Effector memory CD8-positive, alpha-beta T cell (primary cell): ENCODE measurements at regions not wholly inside any gene's neighbourhood (a gene's known extent, or its start where the extent isn't known, plus 50 kb on each side); places are given as distances from the start of the nearest gene placed in this dataset.
"Not testable (repeated sequence)": the region's sequence is repeated elsewhere in the genome, so short reads cannot be mapped to it uniquely, and the experiment has no call there.

Experiments
- ATAC-seq: fragments of 150-1000 bp; cut with Tn5 transposase; replicated peaks from 2 replicates; pipeline ENCODE4 v1.10.0; 2021; ENCODE audit warnings: mild to moderate bottlenecking, moderate library complexity
- DNase-seq, 3 experiments: peaks; one replicate each; pipeline ENCODE4 v3.0.0; 2021
- H3K27ac Mint-ChIP-seq, 2 donors: one replicate each; pipeline ENCODE4 v1.8.0; 2022; ENCODE audit warnings: mild to moderate bottlenecking in 2 of 2, mixed read lengths in 2 of 2, moderate library complexity in 2 of 2
- H3K27me3 Mint-ChIP-seq, 2 donors: one replicate each; pipeline ENCODE4 v1.8.0; 2022; ENCODE audit warnings: mixed read lengths in 2 of 2
- H3K36me3 Mint-ChIP-seq: one replicate; pipeline ENCODE4 v1.8.0; 2022; ENCODE audit warnings: mild to moderate bottlenecking, moderate library complexity, mixed read lengths; ENCODE audit not compliant: insufficient read depth
- H3K4me1 Mint-ChIP-seq, 2 donors: one replicate each; pipeline ENCODE4 v1.8.0; 2022; ENCODE audit warnings: low read depth in 2 of 2, mixed read lengths in 2 of 2
- H3K4me3 Mint-ChIP-seq, 2 donors: one replicate each; pipeline ENCODE4 v1.8.0; 2022; ENCODE audit warnings: mild to moderate bottlenecking in 2 of 2, mixed read lengths in 2 of 2, moderate library complexity in 2 of 2
- H3K9me3 Mint-ChIP-seq, 2 donors: one replicate each; pipeline ENCODE4 v1.8.0; 2022; ENCODE audit warnings: mixed read lengths in 2 of 2

DNA sequence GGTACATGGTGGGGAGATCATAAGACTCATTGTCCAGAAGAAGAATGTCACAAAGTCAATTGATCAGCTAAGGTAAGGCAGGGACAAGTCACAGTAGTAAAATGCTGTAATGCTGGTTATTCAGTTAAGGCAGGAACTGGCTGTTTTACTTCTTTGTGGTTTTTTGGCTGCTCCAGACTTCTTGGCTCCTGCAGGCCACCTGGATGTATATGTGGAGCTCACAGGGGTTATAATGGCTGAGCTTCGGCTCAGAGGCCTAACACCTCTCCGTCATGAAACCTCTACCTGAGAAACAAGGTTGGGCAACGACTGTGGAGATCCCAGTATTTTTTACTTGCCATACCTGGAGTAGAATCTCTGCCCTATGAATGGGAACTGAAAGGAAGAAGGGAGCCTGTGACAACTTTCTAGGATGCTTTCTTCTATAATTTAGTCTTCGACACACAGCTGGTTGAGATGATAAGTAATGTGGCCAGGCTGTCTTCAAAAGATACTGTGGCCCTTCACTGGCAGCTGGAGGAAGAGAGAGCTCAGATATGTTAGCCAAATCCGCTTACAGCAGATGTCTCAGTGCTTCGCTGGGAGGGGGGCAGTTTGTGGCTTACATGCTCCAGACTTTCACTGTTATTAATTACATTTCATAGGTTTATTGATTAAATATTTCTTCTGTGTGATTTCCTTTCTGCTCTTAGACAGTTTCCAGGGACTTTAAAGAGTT lies 887.8 kb downstream of the IGSF11 start:
- ATAC-seq (no peak), DNase-seq (no peak)
- H3K36me3 Mint-ChIP-seq, result no peaks in the 10 kb centered on the region
- no peaks in the 10 kb centered on the region for H3K4me1 Mint-ChIP-seq
- H3K9me3 Mint-ChIP-seq, result peaks cover 16% of the 10 kb centered on the region in 2 donors
- no peak overlapping the region for H3K27ac Mint-ChIP-seq
- no peak overlapping the region for H3K4me3 Mint-ChIP-seq
- H3K27me3 Mint-ChIP-seq, result no peaks in the 10 kb centered on the region

DNA sequence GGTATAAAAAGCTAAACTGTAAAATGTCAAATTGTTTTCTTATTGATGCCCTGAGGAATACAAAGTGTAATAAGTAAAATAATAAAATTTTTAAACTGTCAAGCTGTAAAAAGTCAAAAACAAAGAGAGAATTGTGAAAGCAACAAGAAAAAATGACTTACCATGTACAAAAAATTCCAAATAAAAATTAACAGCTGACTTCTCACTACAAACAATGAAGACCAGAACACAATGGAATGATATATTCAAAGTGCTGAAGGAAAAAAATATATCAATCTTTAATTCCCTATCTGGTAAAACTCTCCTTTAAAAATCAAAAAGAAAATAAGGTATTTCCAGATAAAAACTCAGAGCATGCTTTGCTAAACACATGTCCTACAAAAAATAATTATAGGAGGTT lies 883.5 kb downstream of the IGSF11 start:
- H3K27ac Mint-ChIP-seq, result no peak overlapping the region
- ATAC-seq, result no peak

DNA sequence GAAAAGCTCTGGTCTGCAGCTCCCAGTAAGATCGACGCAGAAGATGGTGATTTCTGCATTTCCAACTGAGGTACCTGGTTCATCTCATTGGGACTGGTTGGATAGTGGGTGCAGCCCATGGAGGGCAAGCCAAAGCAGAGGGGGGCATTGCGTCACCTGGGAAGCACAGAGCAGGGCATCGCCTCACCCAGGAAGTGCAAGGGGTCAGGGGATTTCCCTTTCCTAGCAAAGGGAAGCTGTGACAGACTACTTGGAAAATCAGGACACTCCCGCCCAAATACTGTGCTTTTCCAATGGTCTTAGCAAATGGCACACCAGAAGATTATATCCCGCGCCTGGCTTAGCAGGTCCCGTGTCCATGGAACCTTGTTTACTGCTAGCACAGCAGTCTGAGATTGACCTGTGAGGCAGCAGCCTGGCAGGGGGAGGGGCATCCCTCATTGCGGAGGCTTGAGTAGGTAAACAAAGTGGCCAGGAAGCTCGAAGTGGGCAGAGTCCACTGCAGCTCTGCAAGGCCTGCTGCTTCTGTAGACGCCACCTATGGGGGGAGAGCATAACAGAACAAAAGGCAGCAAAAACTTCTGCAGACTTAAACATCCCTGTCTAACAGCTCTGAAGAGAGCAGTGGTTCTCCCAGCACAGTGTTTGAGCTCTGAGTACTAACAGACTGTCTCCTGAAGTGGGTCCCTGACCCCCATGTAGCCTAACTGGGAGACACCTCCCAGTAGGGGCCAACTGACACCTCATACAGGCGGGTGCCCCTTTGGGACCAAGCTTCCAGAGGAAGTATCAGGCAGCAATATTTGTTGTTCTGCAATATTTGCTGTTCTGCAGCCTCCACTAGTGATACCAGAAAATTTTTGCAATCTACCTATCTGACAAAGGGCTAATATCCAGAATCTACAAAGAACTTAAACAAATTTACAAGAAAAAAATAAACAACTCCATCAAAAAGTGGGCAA lies 871.7 kb downstream of the IGSF11 start:
- H3K9me3 Mint-ChIP-seq, result peaks cover 9 to 18% of the 10 kb centered on the region in 2 donors
- H3K36me3 Mint-ChIP-seq, H3K27me3 Mint-ChIP-seq, H3K27ac Mint-ChIP-seq, H3K4me3 Mint-ChIP-seq, DNase-seq, H3K4me1 Mint-ChIP-seq, ATAC-seq: not testable (repeated sequence)

More for the DNA sequence above, 883.5 kb downstream of the IGSF11 start:
- no peak overlapping the region for H3K4me3 Mint-ChIP-seq
- no peak for DNase-seq
- H3K9me3 Mint-ChIP-seq, result peaks cover 0 to 5% of the 10 kb centered on the region in 2 donors
- no peaks in the 10 kb centered on the region for H3K36me3 Mint-ChIP-seq
- no peaks in the 10 kb centered on the region for H3K4me1 Mint-ChIP-seq
- no peaks in the 10 kb centered on the region for H3K27me3 Mint-ChIP-seq

DNA sequence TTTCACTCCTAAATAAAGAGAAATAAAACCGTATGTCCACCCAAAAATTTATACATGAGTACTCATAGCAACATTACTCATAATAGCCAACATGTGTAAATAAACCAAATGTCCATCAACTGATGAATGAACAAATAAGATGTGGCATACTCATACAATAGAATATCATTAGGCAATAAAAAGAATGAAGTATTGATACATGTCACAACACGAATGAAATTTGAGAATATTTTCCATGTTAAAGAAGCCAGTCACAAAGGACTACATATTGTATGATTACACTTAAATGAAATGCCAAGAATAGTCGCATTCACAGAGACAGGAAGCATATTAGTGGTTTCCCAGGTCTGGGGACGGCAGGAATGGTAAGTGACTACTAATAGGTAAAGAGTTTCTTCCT lies 869.2 kb downstream of the IGSF11 start:
- Mint-ChIP-seq H3K36me3 (no peaks in the 10 kb centered on the region), H3K27ac (no peak overlapping the region), H3K9me3 (peaks cover 6 to 16% of the 10 kb centered on the region in 2 donors), H3K4me3 (no peak overlapping the region), H3K27me3 (no peaks in the 10 kb centered on the region), H3K4me1 (no peaks in the 10 kb centered on the region)
- no peak for DNase-seq
- ATAC-seq, result no peak

DNA sequence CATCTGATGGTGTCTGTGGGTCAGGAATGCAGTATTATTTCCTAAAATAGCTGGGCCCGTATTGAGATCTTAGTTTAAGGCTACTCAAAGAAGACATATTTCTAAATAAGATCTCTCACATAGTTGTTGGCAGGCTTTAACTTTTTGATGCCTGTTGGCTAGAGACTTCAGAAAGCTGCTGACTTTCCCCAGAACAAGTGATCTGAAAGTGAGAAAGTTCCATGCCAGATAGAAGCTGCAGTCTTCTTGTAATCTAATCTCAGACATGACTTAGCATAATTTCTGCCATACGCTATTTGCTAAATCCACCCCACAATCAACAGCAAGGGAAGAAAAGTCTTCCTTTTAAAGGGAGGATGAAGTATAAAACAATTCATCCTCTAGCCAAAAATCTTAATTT lies 867.1 kb downstream of the IGSF11 start:
- Mint-ChIP-seq H3K4me1 (no peaks in the 10 kb centered on the region), H3K36me3 (no peaks in the 10 kb centered on the region), H3K27me3 (no peaks in the 10 kb centered on the region), H3K27ac (no peak overlapping the region), H3K4me3 (no peak overlapping the region), H3K9me3 (peaks cover 6 to 13% of the 10 kb centered on the region in 2 donors)
- DNase-seq, result no peak
- no peak for ATAC-seq

DNA sequence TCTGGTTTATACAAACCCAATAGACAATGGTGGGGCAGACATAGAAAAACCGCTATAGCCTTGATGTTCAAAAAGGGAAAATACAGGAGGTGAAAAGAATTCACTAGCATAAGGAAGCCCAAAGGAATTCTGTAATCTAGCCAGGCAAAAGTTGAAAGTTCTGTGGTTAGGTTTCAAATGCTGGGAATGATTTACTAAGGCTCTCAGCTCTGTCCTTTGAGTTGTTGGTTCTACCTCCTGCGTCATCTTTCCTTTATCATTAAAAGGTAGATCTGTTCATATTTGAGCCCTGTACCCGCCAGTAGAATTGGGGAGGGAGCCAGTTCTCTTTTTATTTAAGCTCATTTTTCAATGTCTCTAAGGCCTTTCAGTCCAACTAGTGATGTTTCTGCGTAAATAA lies 866.5 kb downstream of the IGSF11 start:
- no peak for DNase-seq
- H3K4me3 Mint-ChIP-seq, result no peak overlapping the region
- no peak overlapping the region for H3K27ac Mint-ChIP-seq
- no peaks in the 10 kb centered on the region for H3K27me3 Mint-ChIP-seq
- H3K36me3 Mint-ChIP-seq, result no peaks in the 10 kb centered on the region
- H3K4me1 Mint-ChIP-seq, result no peaks in the 10 kb centered on the region
- H3K9me3 Mint-ChIP-seq, result peaks cover 5 to 13% of the 10 kb centered on the region in 2 donors
- ATAC-seq, result no peak

DNA sequence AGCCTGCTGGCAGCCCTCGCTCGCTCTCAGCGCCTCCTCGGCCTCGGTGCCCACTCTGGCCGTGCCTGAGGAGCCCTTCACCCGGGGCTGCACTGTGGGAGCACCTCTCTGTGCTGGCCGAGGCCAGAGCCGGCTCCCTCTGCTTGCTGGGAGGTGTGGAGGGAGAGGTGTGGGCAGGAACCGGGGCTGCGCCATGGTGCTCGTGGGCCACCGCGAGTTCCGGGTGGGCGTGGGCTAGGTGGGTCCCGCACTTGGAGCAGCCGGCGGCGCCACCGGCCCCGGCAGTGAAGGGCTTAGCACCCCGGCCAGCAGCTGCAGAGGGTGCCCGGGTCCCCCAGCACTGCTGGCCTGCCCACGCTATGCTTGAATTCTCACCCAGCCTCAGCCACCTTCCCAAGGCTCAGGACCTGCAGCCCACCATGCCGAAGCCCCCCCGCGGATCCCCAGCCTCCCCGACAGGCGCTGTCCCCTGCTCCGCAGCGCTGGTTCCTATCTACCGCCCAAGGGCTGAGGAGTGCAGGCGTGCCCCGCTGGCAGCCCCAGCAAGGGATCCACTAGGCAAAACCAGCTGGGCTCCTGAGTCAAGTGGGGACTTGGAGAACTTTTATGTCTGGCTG lies 863.3 kb downstream of the IGSF11 start:
- Mint-ChIP-seq H3K4me3 (no peak overlapping the region), H3K27ac (no peak overlapping the region), H3K4me1 (no peaks in the 10 kb centered on the region), H3K36me3 (no peaks in the 10 kb centered on the region), H3K27me3 (no peaks in the 10 kb centered on the region), H3K9me3 (peaks cover 5 to 13% of the 10 kb centered on the region in 2 donors)
- DNase-seq, result no peak
- ATAC-seq, result no peak

DNA sequence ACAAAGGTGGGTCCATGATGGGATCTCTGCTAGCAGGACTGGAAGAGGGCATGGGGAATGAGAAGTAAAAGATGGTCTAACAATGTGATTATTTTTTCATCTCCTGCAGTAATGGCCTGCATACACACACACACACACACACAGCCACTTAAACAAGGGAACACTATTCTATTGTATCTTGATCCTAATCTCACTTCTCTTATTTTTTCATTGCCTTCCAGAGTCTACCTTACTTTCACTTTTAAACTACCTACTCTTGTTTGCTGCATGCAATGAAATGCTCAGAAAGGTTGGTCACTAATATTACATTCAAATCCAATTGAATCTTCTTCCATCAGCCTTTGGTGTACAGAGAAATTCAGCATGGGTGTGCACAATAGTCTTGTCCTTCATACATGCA lies 853.8 kb downstream of the IGSF11 start:
- Mint-ChIP-seq H3K4me1 (no peaks in the 10 kb centered on the region), H3K9me3 (peaks cover 5 to 9% of the 10 kb centered on the region in 2 donors), H3K36me3 (no peaks in the 10 kb centered on the region), H3K27ac (no peak overlapping the region), H3K27me3 (no peaks in the 10 kb centered on the region), H3K4me3 (no peak overlapping the region)
- DNase-seq, result no peak
- ATAC-seq, result no peak

DNA sequence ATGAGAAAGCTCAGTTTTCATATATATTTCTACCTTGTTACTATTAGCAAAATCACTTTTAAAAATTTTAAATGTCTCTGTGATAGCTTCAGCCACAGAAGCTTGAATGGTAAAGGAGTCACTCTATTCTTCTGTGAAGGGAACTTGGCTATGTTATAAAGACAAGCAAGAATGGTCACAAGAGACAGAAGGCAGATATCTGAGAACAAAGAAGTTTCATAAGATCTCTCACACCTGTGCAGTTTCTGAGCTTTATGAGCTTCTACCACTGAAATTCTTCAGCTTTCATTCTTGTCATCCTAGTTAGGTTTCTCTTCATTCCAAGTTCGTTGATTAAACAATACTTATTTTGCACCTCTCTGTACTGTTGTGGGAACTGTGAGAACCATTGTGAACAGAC lies 853.4 kb downstream of the IGSF11 start:
- no peaks in the 10 kb centered on the region for H3K27me3 Mint-ChIP-seq
- no peak overlapping the region for H3K4me3 Mint-ChIP-seq
- H3K27ac Mint-ChIP-seq, result no peak overlapping the region
- H3K9me3 Mint-ChIP-seq, result peaks cover 5 to 9% of the 10 kb centered on the region in 2 donors
- DNase-seq, result no peak
- no peaks in the 10 kb centered on the region for H3K4me1 Mint-ChIP-seq
- H3K36me3 Mint-ChIP-seq, result no peaks in the 10 kb centered on the region
- no peak for ATAC-seq

DNA sequence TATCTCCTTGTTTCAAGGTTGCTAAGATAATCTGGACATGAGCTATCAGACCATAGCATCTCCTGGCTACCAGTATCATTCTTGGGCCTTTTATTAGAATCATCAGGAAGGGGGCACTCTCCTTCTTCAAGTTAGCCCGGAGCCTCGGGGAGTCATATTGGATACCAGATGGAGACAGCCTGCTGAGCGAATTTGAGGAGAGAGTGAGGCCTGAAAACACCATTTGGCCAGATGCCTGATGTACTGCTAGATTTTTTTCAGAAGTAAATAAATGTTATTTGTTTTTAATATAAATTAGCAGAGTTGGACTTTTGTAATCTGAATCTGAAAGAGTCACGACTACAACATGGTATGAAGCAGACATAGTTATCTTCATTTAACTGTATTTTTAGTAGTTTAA lies 848.6 kb downstream of the IGSF11 start:
- DNase-seq (no peak), ATAC-seq (no peak)
- Mint-ChIP-seq H3K27ac (no peak overlapping the region), H3K9me3 (peaks cover 0 to 2% of the 10 kb centered on the region in 2 donors), H3K4me3 (no peak overlapping the region), H3K4me1 (no peaks in the 10 kb centered on the region), H3K27me3 (no peaks in the 10 kb centered on the region), H3K36me3 (no peaks in the 10 kb centered on the region)

DNA sequence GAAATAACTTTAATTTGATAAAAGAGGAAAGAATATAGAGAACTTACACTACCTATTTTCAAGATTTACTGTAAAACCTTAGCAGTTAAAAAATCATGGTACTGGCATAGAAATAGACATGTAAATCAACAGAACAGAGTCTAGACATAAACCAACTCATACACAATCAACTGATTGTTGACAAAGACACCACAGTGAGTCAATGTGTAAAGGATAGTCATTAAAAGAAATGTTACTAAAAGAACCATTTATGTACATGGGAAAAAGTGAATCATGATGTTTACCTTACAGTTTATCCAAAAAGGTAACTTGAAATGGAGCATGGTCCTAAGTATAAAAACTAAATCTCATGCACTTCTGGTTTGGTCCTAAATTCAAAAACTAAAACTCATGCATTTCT lies 847.4 kb downstream of the IGSF11 start:
- DNase-seq (no peak), ATAC-seq (no peak)
- Mint-ChIP-seq H3K36me3 (no peaks in the 10 kb centered on the region), H3K27ac (no peak overlapping the region), H3K4me3 (no peak overlapping the region), H3K9me3 (peaks cover 3 to 4% of the 10 kb centered on the region in 2 donors), H3K4me1 (no peaks in the 10 kb centered on the region), H3K27me3 (no peaks in the 10 kb centered on the region)

DNA sequence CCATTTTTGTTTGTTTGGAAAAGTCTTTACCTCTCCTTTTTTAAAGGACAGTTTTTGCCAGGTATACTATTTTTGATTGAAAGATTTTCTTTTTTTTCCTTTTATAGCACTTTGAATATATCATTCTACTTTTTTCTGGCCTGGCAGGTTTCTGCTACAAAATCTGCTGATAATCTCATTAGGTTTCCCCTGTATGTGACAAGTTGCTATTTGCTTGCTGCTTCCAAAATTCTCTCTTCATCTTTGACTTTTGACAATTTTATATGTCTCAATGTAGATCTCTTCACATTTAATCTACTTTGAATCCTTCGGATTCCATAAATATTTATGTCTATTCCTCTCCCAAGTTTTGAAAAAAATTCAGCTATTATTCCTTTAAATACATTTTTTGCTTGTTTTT lies 838.5 kb downstream of the IGSF11 start:
- ATAC-seq (no peak), DNase-seq (no peak)
- H3K27me3 Mint-ChIP-seq, result no peaks in the 10 kb centered on the region
- no peaks in the 10 kb centered on the region for H3K36me3 Mint-ChIP-seq
- H3K27ac Mint-ChIP-seq, result no peak overlapping the region
- H3K4me3 Mint-ChIP-seq, result no peak overlapping the region
- peaks cover 17 to 35% of the 10 kb centered on the region in 2 donors for H3K9me3 Mint-ChIP-seq
- H3K4me1 Mint-ChIP-seq, result no peaks in the 10 kb centered on the region

DNA sequence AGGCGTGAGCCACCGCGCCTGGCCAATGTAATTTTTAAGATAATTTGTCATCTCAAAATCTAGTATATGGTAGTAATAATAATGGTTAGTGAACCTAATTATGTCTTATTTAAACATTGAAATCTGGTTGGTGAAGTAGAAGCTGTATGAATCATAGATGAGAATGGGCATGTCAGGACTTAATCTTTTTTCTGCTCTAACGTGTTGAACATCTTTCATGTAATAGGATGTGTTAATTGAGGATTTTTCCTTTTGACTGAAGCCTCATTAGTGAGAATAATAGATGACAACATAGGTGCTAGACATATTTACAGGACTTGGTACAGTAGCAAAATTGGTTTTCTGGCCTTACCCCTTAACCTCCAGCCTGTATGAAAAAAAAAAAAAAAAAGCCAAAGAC lies 835.6 kb downstream of the IGSF11 start:
- no peaks in the 10 kb centered on the region for H3K4me1 Mint-ChIP-seq
- no peak for ATAC-seq
- no peaks in the 10 kb centered on the region for H3K27me3 Mint-ChIP-seq
- H3K4me3 Mint-ChIP-seq, result no peak overlapping the region
- DNase-seq, result no peak
- H3K27ac Mint-ChIP-seq, result no peak overlapping the region
- peaks cover 10 to 31% of the 10 kb centered on the region in 2 donors for H3K9me3 Mint-ChIP-seq
- no peaks in the 10 kb centered on the region for H3K36me3 Mint-ChIP-seq
